K562 (cell line): ENCODE measurements at regions not wholly inside any gene's neighbourhood (a gene's known extent, or its start where the extent isn't known, plus 50 kb on each side); places are given as distances from the start of the nearest gene placed in this dataset.

Experiments
- BCOR ChIP-seq: fragments of 450-650 bp; IDR thresholded peaks from 2 replicates; pipeline ENCODE4 v1.6.1; 2016
- BRCA1 ChIP-seq, 2 experiments: fragments of 450-650 bp in 1 of 2; sonication (generic) in 1 of 2; formaldehyde crosslinking in 1 of 2; IDR thresholded peaks; 2 replicates each; pipeline versions ENCODE4 v1.5.0 to v1.6.1; 2017 to 2020; ENCODE audit warnings: mild to moderate bottlenecking in 1 of 2, missing genetic modification reagents in 1 of 2
- ERF ChIP-seq: fragments of 450-650 bp; formaldehyde crosslinking; IDR thresholded peaks from 2 replicates; pipeline ENCODE4 v1.4.0; 2020; ENCODE audit warnings: mild to moderate bottlenecking, mixed read lengths
- ESRRA ChIP-seq: fragments of 450-650 bp; IDR thresholded peaks from 2 replicates; pipeline ENCODE4 v1.6.1; 2014; ENCODE audit warnings: low read depth, mild to moderate bottlenecking, moderate library complexity, borderline replicate concordance
- USF2 ChIP-seq: sonication (generic); formaldehyde crosslinking; IDR thresholded peaks from 2 replicates; pipeline ENCODE4 v1.5.0; 2020; ENCODE audit warnings: missing genetic modification reagents
- ZNF75A ChIP-seq: fragments of 450-650 bp; formaldehyde crosslinking; IDR thresholded peaks from 2 replicates; pipeline ENCODE4 v1.4.0; 2020; ENCODE audit warnings: mild to moderate bottlenecking
- TF ChIP-seq, protein P1 (sequence below): sonication (generic); formaldehyde crosslinking; IDR thresholded peaks from 2 replicates; pipeline ENCODE4 v1.8.0; 2022; ENCODE audit warnings: mild to moderate bottlenecking, missing genetic modification reagents
- TF ChIP-seq, protein P2 (sequence below), 3 experiments: IDR thresholded peaks in 2 of 3; conservative IDR thresholded peaks in 1 of 3; 2 replicates each; pipeline ENCODE4 v1.5.1; 2011 to 2012; ENCODE audit warnings: low read length in 3 of 3, mild to moderate bottlenecking in 3 of 3, control low read depth in 2 of 3, improper control_type of control experiment in 1 of 3, inconsistent platforms in 1 of 3, low read depth in 1 of 3, mixed read lengths in 1 of 3, moderate library complexity in 1 of 3; ENCODE audit not compliant: insufficient read depth in 2 of 3

- no peak for TF ChIP-seq ESRRA
- TF ChIP-seq BCOR: no peak
- TF ChIP-seq, protein P1, sequence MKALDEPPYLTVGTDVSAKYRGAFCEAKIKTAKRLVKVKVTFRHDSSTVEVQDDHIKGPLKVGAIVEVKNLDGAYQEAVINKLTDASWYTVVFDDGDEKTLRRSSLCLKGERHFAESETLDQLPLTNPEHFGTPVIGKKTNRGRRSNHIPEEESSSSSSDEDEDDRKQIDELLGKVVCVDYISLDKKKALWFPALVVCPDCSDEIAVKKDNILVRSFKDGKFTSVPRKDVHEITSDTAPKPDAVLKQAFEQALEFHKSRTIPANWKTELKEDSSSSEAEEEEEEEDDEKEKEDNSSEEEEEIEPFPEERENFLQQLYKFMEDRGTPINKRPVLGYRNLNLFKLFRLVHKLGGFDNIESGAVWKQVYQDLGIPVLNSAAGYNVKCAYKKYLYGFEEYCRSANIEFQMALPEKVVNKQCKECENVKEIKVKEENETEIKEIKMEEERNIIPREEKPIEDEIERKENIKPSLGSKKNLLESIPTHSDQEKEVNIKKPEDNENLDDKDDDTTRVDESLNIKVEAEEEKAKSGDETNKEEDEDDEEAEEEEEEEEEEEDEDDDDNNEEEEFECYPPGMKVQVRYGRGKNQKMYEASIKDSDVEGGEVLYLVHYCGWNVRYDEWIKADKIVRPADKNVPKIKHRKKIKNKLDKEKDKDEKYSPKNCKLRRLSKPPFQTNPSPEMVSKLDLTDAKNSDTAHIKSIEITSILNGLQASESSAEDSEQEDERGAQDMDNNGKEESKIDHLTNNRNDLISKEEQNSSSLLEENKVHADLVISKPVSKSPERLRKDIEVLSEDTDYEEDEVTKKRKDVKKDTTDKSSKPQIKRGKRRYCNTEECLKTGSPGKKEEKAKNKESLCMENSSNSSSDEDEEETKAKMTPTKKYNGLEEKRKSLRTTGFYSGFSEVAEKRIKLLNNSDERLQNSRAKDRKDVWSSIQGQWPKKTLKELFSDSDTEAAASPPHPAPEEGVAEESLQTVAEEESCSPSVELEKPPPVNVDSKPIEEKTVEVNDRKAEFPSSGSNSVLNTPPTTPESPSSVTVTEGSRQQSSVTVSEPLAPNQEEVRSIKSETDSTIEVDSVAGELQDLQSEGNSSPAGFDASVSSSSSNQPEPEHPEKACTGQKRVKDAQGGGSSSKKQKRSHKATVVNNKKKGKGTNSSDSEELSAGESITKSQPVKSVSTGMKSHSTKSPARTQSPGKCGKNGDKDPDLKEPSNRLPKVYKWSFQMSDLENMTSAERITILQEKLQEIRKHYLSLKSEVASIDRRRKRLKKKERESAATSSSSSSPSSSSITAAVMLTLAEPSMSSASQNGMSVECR: no peak
- no peak for TF ChIP-seq ERF (CRISPR knock-in tag)
- TF ChIP-seq USF2 (CRISPR knock-in tag): no peak
- TF ChIP-seq, protein P2, sequence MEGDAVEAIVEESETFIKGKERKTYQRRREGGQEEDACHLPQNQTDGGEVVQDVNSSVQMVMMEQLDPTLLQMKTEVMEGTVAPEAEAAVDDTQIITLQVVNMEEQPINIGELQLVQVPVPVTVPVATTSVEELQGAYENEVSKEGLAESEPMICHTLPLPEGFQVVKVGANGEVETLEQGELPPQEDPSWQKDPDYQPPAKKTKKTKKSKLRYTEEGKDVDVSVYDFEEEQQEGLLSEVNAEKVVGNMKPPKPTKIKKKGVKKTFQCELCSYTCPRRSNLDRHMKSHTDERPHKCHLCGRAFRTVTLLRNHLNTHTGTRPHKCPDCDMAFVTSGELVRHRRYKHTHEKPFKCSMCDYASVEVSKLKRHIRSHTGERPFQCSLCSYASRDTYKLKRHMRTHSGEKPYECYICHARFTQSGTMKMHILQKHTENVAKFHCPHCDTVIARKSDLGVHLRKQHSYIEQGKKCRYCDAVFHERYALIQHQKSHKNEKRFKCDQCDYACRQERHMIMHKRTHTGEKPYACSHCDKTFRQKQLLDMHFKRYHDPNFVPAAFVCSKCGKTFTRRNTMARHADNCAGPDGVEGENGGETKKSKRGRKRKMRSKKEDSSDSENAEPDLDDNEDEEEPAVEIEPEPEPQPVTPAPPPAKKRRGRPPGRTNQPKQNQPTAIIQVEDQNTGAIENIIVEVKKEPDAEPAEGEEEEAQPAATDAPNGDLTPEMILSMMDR (IDR thresholded peaks at IDR 0.05 in 2 of 3, conservative IDR thresholded peaks at IDR 0.05 in 1 of 3; ENCODE audit: insufficient read depth in 2 of 3, low read depth in 1 of 3, low read length in 3 of 3): no peak
- no peak for TF ChIP-seq ZNF75A (CRISPR knock-in tag)
- no peak for TF ChIP-seq BRCA1 (IDR thresholded peaks at IDR 0.05)
- no peak for TF ChIP-seq BRCA1 (CRISPR knock-in tag; IDR thresholded peaks at IDR 0.05)
Measured at GRCh38 chr12:83690465-83690864, 1003.8 kb downstream of the TMTC2 start.
